ENCODE measurements at regions not wholly inside any gene's neighbourhood (a gene's known extent, or its start where the extent isn't known, plus 50 kb on each side); places are given as distances from the start of the nearest gene placed in this dataset.

DNA sequence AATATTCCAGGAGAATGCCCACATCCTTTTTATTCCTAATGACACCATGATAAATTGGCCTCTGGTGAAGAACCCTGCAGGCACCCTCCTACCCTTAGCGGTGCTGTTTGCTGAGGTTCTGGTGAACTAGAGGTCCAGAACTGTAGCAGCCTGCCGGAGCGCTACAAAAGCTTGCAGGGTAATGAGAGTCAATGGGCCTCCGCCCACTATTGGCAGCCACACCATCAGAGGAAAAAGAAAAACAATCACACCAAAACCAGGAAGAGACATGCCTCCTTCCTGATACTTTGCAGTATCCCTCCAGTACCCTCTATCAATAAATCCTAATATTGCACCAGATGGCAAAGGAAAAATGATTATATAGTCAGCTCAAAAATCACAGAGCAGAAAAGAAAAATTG is 142.9 kb downstream of the SPTSSA start:
- TF ChIP-seq RAD21 (conservative IDR thresholded peaks at IDR 0.05 in 1 of 2, IDR thresholded peaks at IDR 0.05 in 1 of 2) (no peak), POLR2A (IDR thresholded peaks at IDR 0.05; ENCODE audit: low read length) (no peak), GATA3 (IDR thresholded peaks at IDR 0.05; ENCODE audit: borderline replicate concordance) (no peak), JUN (IDR thresholded peaks at IDR 0.05) (no peak)
- TF ChIP-seq, protein P1, sequence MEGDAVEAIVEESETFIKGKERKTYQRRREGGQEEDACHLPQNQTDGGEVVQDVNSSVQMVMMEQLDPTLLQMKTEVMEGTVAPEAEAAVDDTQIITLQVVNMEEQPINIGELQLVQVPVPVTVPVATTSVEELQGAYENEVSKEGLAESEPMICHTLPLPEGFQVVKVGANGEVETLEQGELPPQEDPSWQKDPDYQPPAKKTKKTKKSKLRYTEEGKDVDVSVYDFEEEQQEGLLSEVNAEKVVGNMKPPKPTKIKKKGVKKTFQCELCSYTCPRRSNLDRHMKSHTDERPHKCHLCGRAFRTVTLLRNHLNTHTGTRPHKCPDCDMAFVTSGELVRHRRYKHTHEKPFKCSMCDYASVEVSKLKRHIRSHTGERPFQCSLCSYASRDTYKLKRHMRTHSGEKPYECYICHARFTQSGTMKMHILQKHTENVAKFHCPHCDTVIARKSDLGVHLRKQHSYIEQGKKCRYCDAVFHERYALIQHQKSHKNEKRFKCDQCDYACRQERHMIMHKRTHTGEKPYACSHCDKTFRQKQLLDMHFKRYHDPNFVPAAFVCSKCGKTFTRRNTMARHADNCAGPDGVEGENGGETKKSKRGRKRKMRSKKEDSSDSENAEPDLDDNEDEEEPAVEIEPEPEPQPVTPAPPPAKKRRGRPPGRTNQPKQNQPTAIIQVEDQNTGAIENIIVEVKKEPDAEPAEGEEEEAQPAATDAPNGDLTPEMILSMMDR (IDR thresholded peaks at IDR 0.05), result no peak
